ENCODE measurements at regions not wholly inside any gene's neighbourhood (a gene's known extent, or its start where the extent isn't known, plus 50 kb on each side); places are given as distances from the start of the nearest gene placed in this dataset.
"Not testable (repeated sequence)": the region's sequence is repeated elsewhere in the genome, so short reads cannot be mapped to it uniquely, and the experiment has no call there.

DNA sequence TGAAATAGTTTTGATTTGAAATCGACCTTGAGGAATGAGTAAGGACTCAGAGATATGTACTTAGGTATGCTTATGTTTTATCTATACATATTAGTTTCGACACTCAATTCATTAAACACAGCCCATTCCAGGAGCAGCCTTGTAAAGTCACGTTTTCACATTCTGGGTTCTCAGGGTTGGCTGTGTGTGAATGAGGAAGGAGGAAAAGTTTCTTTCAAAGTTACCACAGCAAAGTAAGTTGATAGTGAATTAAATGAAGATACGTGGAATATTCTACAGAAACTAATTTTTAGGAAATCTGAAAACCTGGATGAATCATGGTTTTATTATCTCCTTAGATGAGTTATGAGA lies 133.5 kb downstream of the C3orf38 start:
- TF ChIP-seq, protein P1, sequence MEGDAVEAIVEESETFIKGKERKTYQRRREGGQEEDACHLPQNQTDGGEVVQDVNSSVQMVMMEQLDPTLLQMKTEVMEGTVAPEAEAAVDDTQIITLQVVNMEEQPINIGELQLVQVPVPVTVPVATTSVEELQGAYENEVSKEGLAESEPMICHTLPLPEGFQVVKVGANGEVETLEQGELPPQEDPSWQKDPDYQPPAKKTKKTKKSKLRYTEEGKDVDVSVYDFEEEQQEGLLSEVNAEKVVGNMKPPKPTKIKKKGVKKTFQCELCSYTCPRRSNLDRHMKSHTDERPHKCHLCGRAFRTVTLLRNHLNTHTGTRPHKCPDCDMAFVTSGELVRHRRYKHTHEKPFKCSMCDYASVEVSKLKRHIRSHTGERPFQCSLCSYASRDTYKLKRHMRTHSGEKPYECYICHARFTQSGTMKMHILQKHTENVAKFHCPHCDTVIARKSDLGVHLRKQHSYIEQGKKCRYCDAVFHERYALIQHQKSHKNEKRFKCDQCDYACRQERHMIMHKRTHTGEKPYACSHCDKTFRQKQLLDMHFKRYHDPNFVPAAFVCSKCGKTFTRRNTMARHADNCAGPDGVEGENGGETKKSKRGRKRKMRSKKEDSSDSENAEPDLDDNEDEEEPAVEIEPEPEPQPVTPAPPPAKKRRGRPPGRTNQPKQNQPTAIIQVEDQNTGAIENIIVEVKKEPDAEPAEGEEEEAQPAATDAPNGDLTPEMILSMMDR (IDR thresholded peaks at IDR 0.05; ENCODE audit: extremely low read depth, missing control alignments): no peak
- no peak for DNase-seq (ENCODE audit: low spot score)

- TF ChIP-seq, protein P1 (IDR thresholded peaks at IDR 0.05; ENCODE audit: extremely low read depth, missing control alignments): no peak
- no peak for DNase-seq (ENCODE audit: low spot score)
Observed at GRCh38 chr3:88291486-88291885, 141.7 kb downstream of the C3orf38 start.

- no peak for DNase-seq (ENCODE audit: low spot score)
- TF ChIP-seq, protein P1 (IDR thresholded peaks at IDR 0.05; ENCODE audit: extremely low read depth, missing control alignments): no peak
Observed at GRCh38 chr3:88298189-88298588, 148.4 kb downstream of the C3orf38 start.

- DNase-seq (ENCODE audit: low spot score): no peak
- TF ChIP-seq, protein P1 (IDR thresholded peaks at IDR 0.05; ENCODE audit: extremely low read depth, missing control alignments): no peak
Observed at GRCh38 chr3:88301273-88301995, 151.7 kb downstream of the C3orf38 start.

DNA sequence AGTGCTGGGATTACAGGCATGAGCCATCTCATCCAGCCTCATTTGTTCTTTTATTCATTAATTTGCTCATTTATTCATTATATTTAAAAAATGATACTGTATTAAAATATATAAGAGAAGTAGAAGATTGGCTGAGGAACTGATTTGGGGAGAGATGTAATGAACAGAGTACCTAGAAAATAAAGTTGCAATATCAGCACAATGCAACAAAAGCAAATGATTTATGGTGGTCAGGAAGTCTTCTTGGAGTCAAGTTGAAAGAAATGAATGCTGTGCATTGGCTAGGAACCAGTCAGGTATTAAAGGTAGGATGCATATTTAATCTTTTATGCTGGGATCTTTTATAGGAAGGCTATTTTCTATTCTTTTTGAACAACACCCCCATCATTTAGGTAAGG lies 152.2 kb downstream of the C3orf38 start:
- no peak for DNase-seq (ENCODE audit: low spot score)

DNA sequence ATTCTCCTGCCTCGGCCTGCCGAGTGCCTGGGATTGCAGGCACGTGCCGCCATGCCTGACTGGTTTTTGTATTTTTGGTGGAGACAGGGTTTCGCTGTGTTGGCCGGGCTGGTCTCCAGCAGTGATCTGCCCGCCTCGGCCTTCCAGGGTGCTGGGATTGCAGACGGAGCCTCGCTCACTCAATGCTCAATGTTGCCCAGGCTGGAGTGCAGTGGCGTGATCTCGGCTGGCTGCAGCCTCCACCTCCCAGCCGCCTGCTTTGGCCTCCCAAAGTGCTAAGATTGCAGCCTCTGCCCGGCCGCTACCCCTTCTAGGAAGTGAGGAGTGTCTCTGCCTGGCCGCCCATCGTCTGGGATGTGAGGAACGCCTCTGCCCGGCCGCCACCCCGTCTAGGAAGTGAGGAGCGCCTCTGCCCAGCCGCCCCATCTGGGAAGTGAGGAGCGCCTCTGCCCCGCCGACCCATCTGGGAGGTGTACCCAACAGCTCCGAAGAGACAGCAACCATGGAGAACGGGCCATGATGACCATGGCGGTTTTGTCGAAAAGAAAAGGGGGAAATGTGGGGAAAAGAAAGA lies 153.7 kb downstream of the C3orf38 start:
- not testable (repeated sequence) for DNase-seq (ENCODE audit: low spot score)

More for the DNA sequence above, 152.2 kb downstream of the C3orf38 start:
- TF ChIP-seq, protein P1 (IDR thresholded peaks at IDR 0.05; ENCODE audit: extremely low read depth, missing control alignments): no peak

- DNase-seq (ENCODE audit: low spot score): no peak
- TF ChIP-seq, protein P1 (IDR thresholded peaks at IDR 0.05; ENCODE audit: extremely low read depth, missing control alignments): no peak
Observed at GRCh38 chr3:88307666-88308065, 157.9 kb downstream of the C3orf38 start.

DNA sequence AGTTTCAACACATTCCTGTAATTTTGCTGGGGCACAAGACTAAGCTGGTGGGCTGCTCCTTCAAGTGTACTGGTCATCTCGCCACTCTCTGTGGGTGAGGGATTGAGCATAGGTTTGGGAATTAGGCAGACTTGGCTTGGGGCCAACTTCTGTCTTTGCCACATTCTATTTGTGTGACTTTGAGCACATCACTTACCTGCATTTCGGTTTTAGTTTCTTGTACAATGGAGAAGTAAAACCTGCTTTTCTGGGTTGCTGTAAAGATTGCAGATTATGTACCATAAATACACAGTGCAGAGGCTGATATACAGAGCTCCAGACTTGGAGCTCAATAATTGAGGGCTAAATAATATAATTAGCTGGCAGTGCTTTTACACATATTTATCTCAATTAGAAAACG lies 162.1 kb downstream of the C3orf38 start:
- no peak for DNase-seq (ENCODE audit: low spot score)

More for the DNA sequence above, 162.1 kb downstream of the C3orf38 start:
- TF ChIP-seq, protein P1 (IDR thresholded peaks at IDR 0.05; ENCODE audit: extremely low read depth, missing control alignments): no peak
